PC-9 (cell line): ENCODE measurements at regions not wholly inside any gene's neighbourhood (a gene's known extent, or its start where the extent isn't known, plus 50 kb on each side); places are given as distances from the start of the nearest gene placed in this dataset.

Experiments
- CTCF ChIP-seq: fragments of 200-600 bp; sonication (generic); conservative IDR thresholded peaks from 2 replicates; pipeline ENCODE4 v1.6.1; 2017; ENCODE audit warnings: mixed run types, antibody characterized with exemption, mild to moderate bottlenecking, moderate library complexity
- EZH2 ChIP-seq: fragments of 200-600 bp; sonication (generic); IDR thresholded peaks from 2 replicates; pipeline ENCODE4 v1.8.0; 2017; ENCODE audit warnings: antibody characterized with exemption, low read depth

GRCh38 chr5:50292735-50293394 lies 148.2 kb downstream of the EMB start:
- TF ChIP-seq CTCF, result no peak
- no peak for TF ChIP-seq EZH2
